Trophoblast cell (in vitro differentiated cells and primary cell): ENCODE measurements at regions not wholly inside any gene's neighbourhood (a gene's known extent, or its start where the extent isn't known, plus 50 kb on each side); places are given as distances from the start of the nearest gene placed in this dataset.

ENCODE experiments used
- DNase-seq, 2 donors: peaks; one replicate each; pipeline ENCODE4 v3.0.0-alpha.2; 2016
- H2AFZ ChIP-seq: 2 replicates; pipeline ENCODE4 v1.6.1; 2013; ENCODE audit warnings: low read length, moderate library complexity, mild to moderate bottlenecking; ENCODE audit not compliant: insufficient read depth, poor library complexity
- H2AK5ac ChIP-seq: 2 replicates; pipeline ENCODE4 v1.6.1; 2013; ENCODE audit warnings: mild to moderate bottlenecking, low read length
- H2BK120ac ChIP-seq: 2 replicates; pipeline ENCODE4 v1.6.1; 2013; ENCODE audit warnings: low read length, mild to moderate bottlenecking, moderate library complexity; ENCODE audit not compliant: insufficient read depth, poor library complexity
- H2BK12ac ChIP-seq: 2 replicates; pipeline ENCODE4 v1.6.1; 2013; ENCODE audit warnings: mild to moderate bottlenecking, low read length, moderate library complexity
- H2BK5ac ChIP-seq: 2 replicates; pipeline ENCODE4 v1.6.1; 2013; ENCODE audit warnings: low read length, low read depth, moderate library complexity, mild to moderate bottlenecking; ENCODE audit not compliant: poor library complexity
- H3K14ac ChIP-seq: 2 replicates; pipeline ENCODE4 v1.6.1; 2013; ENCODE audit warnings: mild to moderate bottlenecking, low read length
- H3K18ac ChIP-seq: 2 replicates; pipeline ENCODE4 v1.6.1; 2013; ENCODE audit warnings: mild to moderate bottlenecking, low read length
- H3K23ac ChIP-seq: 2 replicates; pipeline ENCODE4 v1.6.1; 2013; ENCODE audit warnings: low read length
- H3K27ac ChIP-seq: 2 replicates; pipeline ENCODE4 v1.5.1; 2013; ENCODE audit warnings: low read depth, mild to moderate bottlenecking, inconsistent platforms, low read length, moderate library complexity
- H3K27me3 ChIP-seq: 2 replicates; pipeline ENCODE4 v1.6.1; 2013; ENCODE audit warnings: inconsistent platforms, mild to moderate bottlenecking, low read length, moderate library complexity; ENCODE audit not compliant: insufficient read depth
- H3K36me3 ChIP-seq, 2 experiments: 1 replicate in 1 of 2; 2 replicates in 1 of 2; pipeline ENCODE4 v1.6.1; 2013; ENCODE audit warnings: low read length in 2 of 2, mild to moderate bottlenecking in 2 of 2, moderate library complexity in 1 of 2; ENCODE audit not compliant: insufficient read depth in 2 of 2, control insufficient read depth in 1 of 2
- H3K4ac ChIP-seq: 2 replicates; pipeline ENCODE4 v1.6.1; 2013; ENCODE audit warnings: low read depth, mild to moderate bottlenecking, low read length, moderate library complexity
- H3K4me1 ChIP-seq, 2 experiments: 1 replicate in 1 of 2; 2 replicates in 1 of 2; pipeline ENCODE4 v1.6.1; 2013; ENCODE audit warnings: low read length in 2 of 2, mild to moderate bottlenecking in 2 of 2, moderate library complexity in 1 of 2; ENCODE audit not compliant: insufficient read depth in 2 of 2, control insufficient read depth in 1 of 2
- H3K4me2 ChIP-seq: 2 replicates; pipeline ENCODE4 v1.6.1; 2013; ENCODE audit warnings: inconsistent platforms, mild to moderate bottlenecking, low read length, moderate library complexity
- H3K4me3 ChIP-seq: 2 replicates; pipeline ENCODE4 v1.5.1; 2013; ENCODE audit warnings: mild to moderate bottlenecking, low read depth, low read length, inconsistent platforms
- H3K79me1 ChIP-seq: one replicate; pipeline ENCODE4 v1.6.1; 2013; ENCODE audit warnings: low read length
- H3K79me2 ChIP-seq: 2 replicates; pipeline ENCODE4 v1.6.1; 2013; ENCODE audit warnings: low read length, mild to moderate bottlenecking; ENCODE audit not compliant: control insufficient read depth, insufficient read depth, poor library complexity
- H3K9ac ChIP-seq: 2 replicates; pipeline ENCODE4 v1.6.1; 2013; ENCODE audit warnings: mild to moderate bottlenecking, low read length
- H3K9me3 ChIP-seq: 2 replicates; pipeline ENCODE4 v1.6.1; 2013; ENCODE audit warnings: low read depth, mild to moderate bottlenecking, control low read depth, inconsistent platforms, low read length; ENCODE audit not compliant: insufficient read depth
- H4K12ac ChIP-seq: 2 replicates; pipeline ENCODE4 v1.6.1; 2013; ENCODE audit warnings: low read depth, mild to moderate bottlenecking, low read length, moderate library complexity
- H4K8ac ChIP-seq: 2 replicates; pipeline ENCODE4 v1.6.1; 2013; ENCODE audit warnings: low read depth, mild to moderate bottlenecking, low read length, moderate library complexity
- H4K91ac ChIP-seq: one replicate; pipeline ENCODE4 v1.6.1; 2013; ENCODE audit warnings: low read depth, mild to moderate bottlenecking, low read length, moderate library complexity
- WGBS: extraction: QIAGEN DNeasy Blood & Tissue Kit; methylation state at CpG from one replicate; pipeline ENCODE4 v1.1.7; 2013; ENCODE audit warnings: missing lambda C conversion rate; ENCODE audit not compliant: insufficient read length, insufficient coverage; ENCODE audit errors: extremely low coverage; 5-methylcytosine and 5-hydroxymethylcytosine counted together

GRCh38 chrY:7825874-7826273 is 914.3 kb upstream of the AMELY start:
- H3K79me2 ChIP-seq: no peaks in the 10 kb centered on the region
- H2BK120ac ChIP-seq: no peak overlapping the region
- H3K18ac ChIP-seq: no peak overlapping the region
- H3K79me1 ChIP-seq: no peaks in the 10 kb centered on the region
- H3K4ac ChIP-seq: no peak overlapping the region
- no peak overlapping the region for H2BK12ac ChIP-seq
- no peak overlapping the region for H4K91ac ChIP-seq
- H2AFZ ChIP-seq: no peak overlapping the region
- H4K8ac ChIP-seq: no peak overlapping the region
- H3K23ac ChIP-seq: no peak overlapping the region
- H2BK5ac ChIP-seq: no peak overlapping the region
- no peak overlapping the region for H4K12ac ChIP-seq
- no peaks in the 10 kb centered on the region for H3K36me3 ChIP-seq
- no peak for DNase-seq
- H3K4me1 ChIP-seq: no peaks in the 10 kb centered on the region
- no peak overlapping the region for H3K4me3 ChIP-seq
- no peak overlapping the region for H3K14ac ChIP-seq
- no peak overlapping the region for H3K9ac ChIP-seq
- no peaks in the 10 kb centered on the region for H3K9me3 ChIP-seq
- H3K27me3 ChIP-seq: no peaks in the 10 kb centered on the region
- H3K27ac ChIP-seq: no peak overlapping the region
- no peak overlapping the region for H2AK5ac ChIP-seq
- H3K4me2 ChIP-seq: no peak overlapping the region
- WGBS: no CpG with 5 or more reads among the region's 1 CpG

GRCh38 chrY:7821295-7822035 is 909.9 kb upstream of the AMELY start:
- no peaks in the 10 kb centered on the region for H3K4me1 ChIP-seq
- H3K9me3 ChIP-seq: no peaks in the 10 kb centered on the region
- no peaks in the 10 kb centered on the region for H3K36me3 ChIP-seq
- H3K4me3 ChIP-seq: no peak overlapping the region
- H3K4ac ChIP-seq: no peak overlapping the region
- no peak overlapping the region for H3K9ac ChIP-seq
- H3K27ac ChIP-seq: no peak overlapping the region
- H4K8ac ChIP-seq: no peak overlapping the region
- no peak overlapping the region for H3K14ac ChIP-seq
- H4K91ac ChIP-seq: no peak overlapping the region
- no peak overlapping the region for H2BK12ac ChIP-seq
- no peak overlapping the region for H3K4me2 ChIP-seq
- H3K18ac ChIP-seq: no peak overlapping the region
- no peak for DNase-seq
- H3K79me1 ChIP-seq: peaks cover 2% of the 10 kb centered on the region
- H2AFZ ChIP-seq: no peak overlapping the region
- no CpG with 5 or more reads among the region's 2 CpGs for WGBS
- no peak overlapping the region for H4K12ac ChIP-seq
- no peak overlapping the region for H3K23ac ChIP-seq
- no peak overlapping the region for H2BK120ac ChIP-seq
- H2BK5ac ChIP-seq: no peak overlapping the region
- no peaks in the 10 kb centered on the region for H3K79me2 ChIP-seq
- no peak overlapping the region for H2AK5ac ChIP-seq
- H3K27me3 ChIP-seq: no peaks in the 10 kb centered on the region

- H3K4me3 ChIP-seq: no peak overlapping the region
- no peak overlapping the region for H2BK5ac ChIP-seq
- H3K4me2 ChIP-seq: no peak overlapping the region
- no peak overlapping the region for H3K4ac ChIP-seq
- H3K14ac ChIP-seq: no peak overlapping the region
- H4K91ac ChIP-seq: no peak overlapping the region
- no peaks in the 10 kb centered on the region for H3K9me3 ChIP-seq
- no peak overlapping the region for H2AFZ ChIP-seq
- no peak overlapping the region for H4K12ac ChIP-seq
- no peak for DNase-seq
- no peaks in the 10 kb centered on the region for H3K27me3 ChIP-seq
- H3K9ac ChIP-seq: no peak overlapping the region
- no peak overlapping the region for H2BK120ac ChIP-seq
- H3K4me1 ChIP-seq: no peaks in the 10 kb centered on the region
- peaks cover 2% of the 10 kb centered on the region for H3K79me1 ChIP-seq
- H2AK5ac ChIP-seq: no peak overlapping the region
- H3K23ac ChIP-seq: no peak overlapping the region
- no peak overlapping the region for H3K18ac ChIP-seq
- H3K36me3 ChIP-seq: no peaks in the 10 kb centered on the region
- no peak overlapping the region for H3K27ac ChIP-seq
- H2BK12ac ChIP-seq: no peak overlapping the region
- H4K8ac ChIP-seq: no peak overlapping the region
- H3K79me2 ChIP-seq: no peaks in the 10 kb centered on the region
Measured at GRCh38 chrY:7818924-7819323, 907.4 kb upstream of the AMELY start.

- H3K27me3 ChIP-seq: no peaks in the 10 kb centered on the region
- WGBS: no CpG with 5 or more reads among the region's 1 CpG
- H3K9me3 ChIP-seq: no peaks in the 10 kb centered on the region
- no peak overlapping the region for H4K12ac ChIP-seq
- no peak overlapping the region for H3K27ac ChIP-seq
- H4K8ac ChIP-seq: no peak overlapping the region
- H3K79me2 ChIP-seq: no peaks in the 10 kb centered on the region
- no peak overlapping the region for H3K4ac ChIP-seq
- H3K9ac ChIP-seq: no peak overlapping the region
- H3K4me2 ChIP-seq: no peak overlapping the region
- H2AFZ ChIP-seq: no peak overlapping the region
- peaks cover 2% of the 10 kb centered on the region for H3K79me1 ChIP-seq
- no peak overlapping the region for H3K18ac ChIP-seq
- H3K4me1 ChIP-seq: no peaks in the 10 kb centered on the region
- no peak overlapping the region for H3K4me3 ChIP-seq
- H3K14ac ChIP-seq: no peak overlapping the region
- no peak overlapping the region for H3K23ac ChIP-seq
- peak overlapping the region; percentile 14 for H4K91ac ChIP-seq
- DNase-seq: no peak
- H2BK120ac ChIP-seq: no peak overlapping the region
- H2BK5ac ChIP-seq: no peak overlapping the region
- H2BK12ac ChIP-seq: no peak overlapping the region
- H3K36me3 ChIP-seq: no peaks in the 10 kb centered on the region
- H2AK5ac ChIP-seq: no peak overlapping the region
Measured at GRCh38 chrY:7816567-7816966, 905.0 kb upstream of the AMELY start.
